GM12878 (cell line): ENCODE measurements at regions not wholly inside any gene's neighbourhood (a gene's known extent, or its start where the extent isn't known, plus 50 kb on each side); places are given as distances from the start of the nearest gene placed in this dataset.

Source experiments
- ETV6 ChIP-seq, 2 experiments: fragments of 450-650 bp in 1 of 2; IDR thresholded peaks in 1 of 2; conservative IDR thresholded peaks in 1 of 2; 2 replicates each; pipeline ENCODE4 v1.6.1; 2014; ENCODE audit warnings: antibody characterized with exemption in 1 of 2, borderline replicate concordance in 1 of 2, low read depth in 1 of 2, mild to moderate bottlenecking in 1 of 2, moderate library complexity in 1 of 2
- RFX5 ChIP-seq: IDR thresholded peaks from 2 replicates; pipeline ENCODE4 v1.6.1; 2011; ENCODE audit warnings: low read depth, low read length, improper control_type of control experiment
- TF ChIP-seq, protein P1 (sequence below), 3 experiments: IDR thresholded peaks in 2 of 3; conservative IDR thresholded peaks in 1 of 3; 2 replicates each; pipeline ENCODE4 v1.5.1; 2011; ENCODE audit warnings: low read depth in 3 of 3, low read length in 3 of 3, mild to moderate bottlenecking in 3 of 3, control low read depth in 2 of 3, moderate library complexity in 2 of 3, inconsistent platforms in 1 of 3, mixed read lengths in 1 of 3; ENCODE audit not compliant: control insufficient read depth in 2 of 3, insufficient read depth in 1 of 3; ENCODE audit errors: extremely low read depth in 1 of 3

DNA sequence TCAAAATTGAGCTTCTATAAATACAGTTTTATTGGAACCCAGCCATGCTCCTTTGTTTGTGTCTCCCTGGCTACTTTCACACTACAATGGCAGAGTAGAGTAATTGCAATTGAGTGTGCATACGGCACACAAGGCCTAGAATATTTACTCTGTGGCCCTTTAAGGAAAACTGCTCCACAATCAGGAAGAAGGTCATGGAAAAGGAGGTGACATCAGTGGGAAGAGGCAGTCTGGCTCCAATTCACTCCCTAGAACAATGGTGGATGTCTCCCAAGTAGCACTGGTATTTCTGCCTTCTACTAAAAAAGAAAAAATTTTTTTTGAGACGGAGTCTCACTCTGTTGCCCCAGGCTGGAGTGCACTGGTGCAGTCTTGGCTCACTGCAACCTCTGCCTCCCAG is 51.3 kb downstream of the KRTAP19-8 start:
- TF ChIP-seq ETV6 (conservative IDR thresholded peaks at IDR 0.05 in 1 of 2, IDR thresholded peaks at IDR 0.05 in 1 of 2; ENCODE audit: borderline replicate concordance in 1 of 2, low read depth in 1 of 2) (no peak), RFX5 (no peak)
- TF ChIP-seq, protein P1, sequence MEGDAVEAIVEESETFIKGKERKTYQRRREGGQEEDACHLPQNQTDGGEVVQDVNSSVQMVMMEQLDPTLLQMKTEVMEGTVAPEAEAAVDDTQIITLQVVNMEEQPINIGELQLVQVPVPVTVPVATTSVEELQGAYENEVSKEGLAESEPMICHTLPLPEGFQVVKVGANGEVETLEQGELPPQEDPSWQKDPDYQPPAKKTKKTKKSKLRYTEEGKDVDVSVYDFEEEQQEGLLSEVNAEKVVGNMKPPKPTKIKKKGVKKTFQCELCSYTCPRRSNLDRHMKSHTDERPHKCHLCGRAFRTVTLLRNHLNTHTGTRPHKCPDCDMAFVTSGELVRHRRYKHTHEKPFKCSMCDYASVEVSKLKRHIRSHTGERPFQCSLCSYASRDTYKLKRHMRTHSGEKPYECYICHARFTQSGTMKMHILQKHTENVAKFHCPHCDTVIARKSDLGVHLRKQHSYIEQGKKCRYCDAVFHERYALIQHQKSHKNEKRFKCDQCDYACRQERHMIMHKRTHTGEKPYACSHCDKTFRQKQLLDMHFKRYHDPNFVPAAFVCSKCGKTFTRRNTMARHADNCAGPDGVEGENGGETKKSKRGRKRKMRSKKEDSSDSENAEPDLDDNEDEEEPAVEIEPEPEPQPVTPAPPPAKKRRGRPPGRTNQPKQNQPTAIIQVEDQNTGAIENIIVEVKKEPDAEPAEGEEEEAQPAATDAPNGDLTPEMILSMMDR (IDR thresholded peaks at IDR 0.05 in 2 of 3, conservative IDR thresholded peaks at IDR 0.05 in 1 of 3; ENCODE audit: control insufficient read depth in 2 of 3, extremely low read depth in 1 of 3, insufficient read depth in 1 of 3, low read depth in 3 of 3, low read length in 3 of 3), result no peak
